GM23248 (cell line): ENCODE measurements at regions not wholly inside any gene's neighbourhood (a gene's known extent, or its start where the extent isn't known, plus 50 kb on each side); places are given as distances from the start of the nearest gene placed in this dataset.

Experiments used
- EZH2 ChIP-seq: fragments of 200-600 bp; sonication (generic); IDR thresholded peaks from 2 replicates; pipeline ENCODE4 v1.6.1; 2018; ENCODE audit warnings: antibody characterized with exemption, mild to moderate bottlenecking; ENCODE audit not compliant: insufficient read depth, poor library complexity, severe bottlenecking
- EZH2phosphoT487 ChIP-seq: fragments of 200-600 bp; sonication (generic); IDR thresholded peaks from 2 replicates; pipeline ENCODE4 v1.6.1; 2018; ENCODE audit warnings: antibody characterized with exemption, moderate library complexity, mild to moderate bottlenecking, low read depth; ENCODE audit not compliant: insufficient read depth

DNA sequence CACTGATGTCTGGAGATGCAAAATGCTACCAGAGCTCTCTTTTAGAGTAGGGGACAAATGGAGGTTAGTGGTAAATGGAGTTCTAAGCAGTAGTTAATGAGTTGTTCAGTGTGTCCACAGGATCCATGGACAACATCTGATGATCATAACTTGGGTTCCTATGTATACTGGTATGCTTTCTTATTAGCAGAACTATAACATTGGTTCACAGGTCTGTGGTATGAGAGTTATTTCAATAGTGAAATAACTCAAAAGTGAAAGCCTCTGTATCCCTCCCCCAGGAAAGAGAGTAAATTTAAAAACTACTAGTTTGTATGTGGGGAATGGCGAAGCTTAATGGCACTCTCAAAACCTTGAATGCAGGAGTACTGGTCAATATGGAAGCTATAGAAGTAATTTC is 363.5 kb upstream of the EMCN start:
- TF ChIP-seq EZH2 (no peak), EZH2phosphoT487 (no peak)
